OCI-LY7 (cell line): ENCODE measurements at regions not wholly inside any gene's neighbourhood (a gene's known extent, or its start where the extent isn't known, plus 50 kb on each side); places are given as distances from the start of the nearest gene placed in this dataset.

Experiments used
- EZH2phosphoT487 ChIP-seq: fragments of 200-600 bp; sonication (generic); IDR thresholded peaks from 2 replicates; pipeline ENCODE4 v1.6.1; 2018; ENCODE audit warnings: low read depth, borderline replicate concordance, mild to moderate bottlenecking, mixed run types, antibody characterized with exemption, low read length, moderate library complexity, mixed read lengths
- TF ChIP-seq, protein P1 (sequence below): fragments of 200-600 bp; sonication (generic); conservative IDR thresholded peaks from 2 replicates; pipeline ENCODE4 v1.5.1; 2014; ENCODE audit warnings: mild to moderate bottlenecking, antibody characterized with exemption, low read length, moderate library complexity, mixed read lengths

DNA sequence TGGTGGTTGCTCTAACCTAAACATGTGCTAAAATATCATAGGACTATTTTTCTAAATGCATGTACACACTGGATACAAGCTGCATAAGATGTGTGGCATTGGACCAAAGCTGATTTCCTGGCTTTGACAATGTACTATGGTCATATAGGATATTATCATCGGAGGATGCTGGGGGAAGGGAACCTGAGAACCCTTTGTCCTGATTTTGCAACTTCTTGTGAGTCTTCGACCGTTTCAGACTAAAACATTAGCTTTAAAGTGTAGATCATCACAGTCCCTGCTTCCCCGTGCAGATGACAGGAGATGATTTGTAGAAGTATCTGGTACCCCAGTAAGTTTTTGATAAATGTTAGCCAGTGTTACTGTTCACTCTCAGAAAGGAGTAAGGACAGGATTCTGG, 554.7 kb downstream of the MIAT start:
- TF ChIP-seq, protein P1, sequence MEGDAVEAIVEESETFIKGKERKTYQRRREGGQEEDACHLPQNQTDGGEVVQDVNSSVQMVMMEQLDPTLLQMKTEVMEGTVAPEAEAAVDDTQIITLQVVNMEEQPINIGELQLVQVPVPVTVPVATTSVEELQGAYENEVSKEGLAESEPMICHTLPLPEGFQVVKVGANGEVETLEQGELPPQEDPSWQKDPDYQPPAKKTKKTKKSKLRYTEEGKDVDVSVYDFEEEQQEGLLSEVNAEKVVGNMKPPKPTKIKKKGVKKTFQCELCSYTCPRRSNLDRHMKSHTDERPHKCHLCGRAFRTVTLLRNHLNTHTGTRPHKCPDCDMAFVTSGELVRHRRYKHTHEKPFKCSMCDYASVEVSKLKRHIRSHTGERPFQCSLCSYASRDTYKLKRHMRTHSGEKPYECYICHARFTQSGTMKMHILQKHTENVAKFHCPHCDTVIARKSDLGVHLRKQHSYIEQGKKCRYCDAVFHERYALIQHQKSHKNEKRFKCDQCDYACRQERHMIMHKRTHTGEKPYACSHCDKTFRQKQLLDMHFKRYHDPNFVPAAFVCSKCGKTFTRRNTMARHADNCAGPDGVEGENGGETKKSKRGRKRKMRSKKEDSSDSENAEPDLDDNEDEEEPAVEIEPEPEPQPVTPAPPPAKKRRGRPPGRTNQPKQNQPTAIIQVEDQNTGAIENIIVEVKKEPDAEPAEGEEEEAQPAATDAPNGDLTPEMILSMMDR: no peak
- no peak for TF ChIP-seq EZH2phosphoT487
